SU-DHL-6 (cell line): ENCODE measurements at regions not wholly inside any gene's neighbourhood (a gene's known extent, or its start where the extent isn't known, plus 50 kb on each side); places are given as distances from the start of the nearest gene placed in this dataset.

Experiments used
- CTCF ChIP-seq: fragments of 200-600 bp; sonication (generic); IDR thresholded peaks from one replicate; pipeline ENCODE4 v1.5.1; 2017; ENCODE audit warnings: antibody characterized with exemption, mild to moderate bottlenecking, low read length, moderate library complexity; ENCODE audit not compliant: insufficient read depth, poor library complexity, severe bottlenecking
- EZH2phosphoT487 ChIP-seq: fragments of 200-600 bp; sonication (generic), shearing (Covaris generic); conservative IDR thresholded peaks from 2 replicates; pipeline ENCODE4 v1.6.1; 2018; ENCODE audit warnings: mild to moderate bottlenecking, antibody characterized with exemption, low read length, moderate library complexity, mixed read lengths

- TF ChIP-seq CTCF (no peak), EZH2phosphoT487 (no peak)
Measured at GRCh38 chr1:61523229-61523628, 201.7 kb downstream of the TM2D1 start.
